ENCODE measurements at regions not wholly inside any gene's neighbourhood (a gene's known extent, or its start where the extent isn't known, plus 50 kb on each side); places are given as distances from the start of the nearest gene placed in this dataset.

GRCh38 chr17:73980517-73980916, 223.0 kb upstream of the RPL38 start:
- Mint-ChIP-seq H3K4me1 (ENCODE audit: low read depth) (peaks cover 14% of the 10 kb centered on the region), H3K27ac (no peak overlapping the region), H3K36me3 (ENCODE audit: low read depth) (no peaks in the 10 kb centered on the region), H3K9me3 (no peaks in the 10 kb centered on the region), H3K27me3 (peaks cover 14% of the 10 kb centered on the region), H3K4me3 (no peak overlapping the region)
- ATAC-seq (ENCODE audit: poor library complexity) (no peak), DNase-seq (no peak)
- Histone ChIP-seq H3K27ac (ENCODE audit: low read depth in 1 of 2, low read length in 2 of 2) (no peak overlapping the region), H3K27me3 (ENCODE audit: control insufficient read depth in 1 of 2, insufficient read depth in 2 of 2, low read length in 2 of 2) (peaks cover 4% of the 10 kb centered on the region in 2 experiments), H3K36me3 (ENCODE audit: insufficient read depth, low read length) (no peaks in the 10 kb centered on the region), H3K4me3 (ENCODE audit: low read length) (no peak overlapping the region), H3K9me3 (ENCODE audit: control insufficient read depth in 1 of 2, insufficient read depth in 1 of 2, low read length in 2 of 2) (no peaks in the 10 kb centered on the region), H3K4me1 (ENCODE audit: insufficient read depth, low read length) (no peaks in the 10 kb centered on the region)
- TF ChIP-seq CTCF (IDR thresholded peaks at IDR 0.05) = no peak
- ChIA-PET CTCF (no interaction called here), POLR2A (no interaction called here)
- intact Hi-C loops (cut with DNase I, micrococcal nuclease) = no loop called here

- no peaks in the 10 kb centered on the region for H3K36me3 Mint-ChIP-seq (ENCODE audit: low read depth)
- ATAC-seq (ENCODE audit: poor library complexity) (no peak), DNase-seq (no peak)
- CTCF ChIA-PET = no interaction called here
- H3K9me3 Mint-ChIP-seq = no peaks in the 10 kb centered on the region
- H3K36me3 ChIP-seq (ENCODE audit: insufficient read depth, low read length) = no peaks in the 10 kb centered on the region
- POLR2A ChIA-PET = no interaction called here
- no peak for TF ChIP-seq CTCF (IDR thresholded peaks at IDR 0.05)
- H3K27ac Mint-ChIP-seq = no peak overlapping the region
- H3K27me3 Mint-ChIP-seq = peaks cover 9% of the 10 kb centered on the region
- no peaks in the 10 kb centered on the region for H3K4me1 ChIP-seq (ENCODE audit: insufficient read depth, low read length)
- peaks cover 14% of the 10 kb centered on the region for H3K4me1 Mint-ChIP-seq (ENCODE audit: low read depth)
- intact Hi-C loops (cut with DNase I, micrococcal nuclease) = no loop called here
- no peaks in the 10 kb centered on the region for H3K9me3 ChIP-seq (ENCODE audit: control insufficient read depth in 1 of 2, insufficient read depth in 1 of 2, low read length in 2 of 2)
- H3K4me3 Mint-ChIP-seq = no peak overlapping the region
- H3K27ac ChIP-seq (ENCODE audit: low read depth in 1 of 2, low read length in 2 of 2) = no peak overlapping the region
- no peak overlapping the region for H3K4me3 ChIP-seq (ENCODE audit: low read length)
- peaks cover 0 to 4% of the 10 kb centered on the region in 2 experiments for H3K27me3 ChIP-seq (ENCODE audit: control insufficient read depth in 1 of 2, insufficient read depth in 2 of 2, low read length in 2 of 2)
These were observed 220.6 kb upstream of the RPL38 start for GRCh38 chr17:73982871-73983270.

DNA sequence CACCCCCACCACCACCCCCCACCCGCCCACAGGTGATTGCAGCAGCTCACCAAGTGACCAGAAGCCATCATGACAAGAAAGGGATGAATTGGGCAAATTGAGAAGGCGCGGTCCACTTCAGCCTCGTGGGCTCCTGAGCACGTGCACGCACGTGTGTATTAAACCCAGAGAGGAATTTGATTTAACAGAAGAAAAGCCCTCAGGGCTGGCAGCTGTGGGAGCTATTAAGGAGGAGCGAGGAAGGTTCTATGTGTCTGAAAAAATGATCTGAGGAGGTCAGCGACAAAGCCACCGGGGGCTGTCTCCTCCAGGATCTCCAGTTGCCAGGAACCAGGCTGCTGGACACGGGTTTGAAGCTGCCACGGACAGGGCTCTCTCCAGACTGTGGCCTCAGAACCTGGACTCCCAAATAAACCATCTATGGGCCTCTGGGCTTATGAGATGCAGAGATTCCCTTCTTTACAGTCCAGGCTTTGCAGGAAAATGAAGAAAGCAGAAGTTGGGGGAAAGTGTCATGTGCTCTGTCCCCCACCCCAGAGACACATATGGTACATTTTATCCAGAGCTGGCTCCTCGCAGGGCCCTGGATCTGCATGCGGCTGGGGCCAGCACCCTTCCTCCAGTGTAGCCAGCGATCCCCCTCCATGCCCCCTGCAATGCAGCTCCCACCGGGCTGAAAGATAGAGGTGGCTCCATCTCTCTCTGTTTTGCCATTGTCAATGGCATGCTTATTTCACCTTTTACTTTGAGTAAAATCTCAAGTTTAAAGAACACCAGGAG, 219.7 kb upstream of the RPL38 start:
- ChIA-PET CTCF (no interaction called here), POLR2A (no interaction called here)
- peaks cover 0 to 2% of the 10 kb centered on the region in 2 experiments for H3K27me3 ChIP-seq (ENCODE audit: control insufficient read depth in 1 of 2, insufficient read depth in 2 of 2, low read length in 2 of 2)
- H3K36me3 ChIP-seq (ENCODE audit: insufficient read depth, low read length) = no peaks in the 10 kb centered on the region
- no peaks in the 10 kb centered on the region for H3K9me3 Mint-ChIP-seq
- H3K36me3 Mint-ChIP-seq (ENCODE audit: low read depth) = no peaks in the 10 kb centered on the region
- peaks cover 4% of the 10 kb centered on the region for H3K27me3 Mint-ChIP-seq
- no peak overlapping the region for H3K4me3 Mint-ChIP-seq
- no peak overlapping the region for H3K4me3 ChIP-seq (ENCODE audit: low read length)
- ATAC-seq (ENCODE audit: poor library complexity) (no peak), DNase-seq (no peak)
- H3K4me1 Mint-ChIP-seq (ENCODE audit: low read depth) = peaks cover 14% of the 10 kb centered on the region
- H3K27ac ChIP-seq (ENCODE audit: low read depth in 1 of 2, low read length in 2 of 2) = no peak overlapping the region
- no peaks in the 10 kb centered on the region for H3K4me1 ChIP-seq (ENCODE audit: insufficient read depth, low read length)
- no peaks in the 10 kb centered on the region for H3K9me3 ChIP-seq (ENCODE audit: control insufficient read depth in 1 of 2, insufficient read depth in 1 of 2, low read length in 2 of 2)
- TF ChIP-seq CTCF (IDR thresholded peaks at IDR 0.05) = no peak
- intact Hi-C loops (cut with DNase I, micrococcal nuclease) = no loop called here
- no peak overlapping the region for H3K27ac Mint-ChIP-seq

All from CD4-positive, alpha-beta T cell (primary cell).